MCF 10A (cell line): ENCODE measurements at regions not wholly inside any gene's neighbourhood (a gene's known extent, or its start where the extent isn't known, plus 50 kb on each side); places are given as distances from the start of the nearest gene placed in this dataset.

Source experiments
- BruUV-seq: library from RNA; stranded (reverse); fragments of 400-500 nt; replicated peaks from 2 replicates; lab custom pipeline; 2021; lab: Mats Ljungman, UMichigan
- CTCF ChIA-PET: fragments of 300-600 bp; sonication (Branson Sonifier 250); formaldehyde crosslinking; extraction: SDS; loops from one replicate; lab custom pipeline; 2021; ENCODE audit warnings: antibody characterized with exemption, inconsistent platforms; lab: Yijun Ruan, JAX
- POLR2A ChIA-PET: fragments of 300-600, 350-650 bp; sonication (Branson Sonifier 250); formaldehyde crosslinking; extraction: SDS; loops from one replicate; lab custom pipeline; 2020; ENCODE audit warnings: antibody characterized with exemption, inconsistent platforms; lab: Yijun Ruan, JAX
- DNase-seq: peaks from one replicate; pipeline ENCODE4 v3.0.0-alpha.2; 2018; ENCODE audit not compliant: unreplicated experiment
- H3K27ac Mint-ChIP-seq: one replicate; pipeline ENCODE4 v1.8.0; 2022; ENCODE audit warnings: mild to moderate bottlenecking, low read depth, mixed read lengths; ENCODE audit not compliant: unreplicated experiment
- H3K27me3 Mint-ChIP-seq: one replicate; pipeline ENCODE4 v1.8.0; 2022; ENCODE audit warnings: mixed read lengths; ENCODE audit not compliant: insufficient read depth, unreplicated experiment
- H3K36me3 Mint-ChIP-seq: one replicate; pipeline ENCODE4 v1.8.0; 2022; ENCODE audit warnings: mild to moderate bottlenecking, moderate library complexity, mixed read lengths; ENCODE audit not compliant: insufficient read depth, unreplicated experiment
- H3K4me1 Mint-ChIP-seq: one replicate; pipeline ENCODE4 v1.8.0; 2022; ENCODE audit warnings: mixed read lengths; ENCODE audit not compliant: insufficient read depth, unreplicated experiment
- H3K4me3 Mint-ChIP-seq: one replicate; pipeline ENCODE4 v1.8.0; 2022; ENCODE audit warnings: mild to moderate bottlenecking, moderate library complexity, mixed read lengths; ENCODE audit not compliant: unreplicated experiment
- H3K9me3 Mint-ChIP-seq: one replicate; pipeline ENCODE4 v1.8.0; 2022; ENCODE audit warnings: mixed read lengths; ENCODE audit not compliant: unreplicated experiment
- intact Hi-C: fragments of 100-400 bp; cut with micrococcal nuclease; formaldehyde crosslinking; loops from 2 replicates; pipeline ENCODE4 v1.14.1; 2022
- TF ChIP-seq, protein P1 (sequence below): fragments of 200-600 bp; IDR thresholded peaks from one replicate; pipeline ENCODE4 v1.8.0; 2022; ENCODE audit warnings: antibody characterized with exemption, mild to moderate bottlenecking; ENCODE audit not compliant: unreplicated experiment

DNA sequence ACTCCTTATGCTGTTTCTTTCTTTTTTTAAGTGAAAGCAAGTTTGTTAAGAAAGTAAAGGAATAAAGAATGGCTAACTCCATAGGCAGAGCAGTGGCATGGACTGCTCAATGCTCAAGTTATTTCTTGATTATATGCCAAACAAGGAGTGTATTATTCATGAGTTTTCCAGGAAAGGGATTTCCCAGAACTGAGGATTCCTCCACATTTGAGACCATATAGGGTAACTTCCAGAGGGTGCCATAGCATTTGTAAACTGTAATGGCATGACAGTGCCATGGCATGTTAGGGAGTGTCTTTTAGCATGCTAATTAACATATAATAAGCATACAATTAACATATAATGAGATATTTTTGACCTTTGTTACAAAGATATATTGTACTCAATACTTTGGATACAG, 1034.5 kb upstream of the PHF14 start:
- TF ChIP-seq, protein P1, sequence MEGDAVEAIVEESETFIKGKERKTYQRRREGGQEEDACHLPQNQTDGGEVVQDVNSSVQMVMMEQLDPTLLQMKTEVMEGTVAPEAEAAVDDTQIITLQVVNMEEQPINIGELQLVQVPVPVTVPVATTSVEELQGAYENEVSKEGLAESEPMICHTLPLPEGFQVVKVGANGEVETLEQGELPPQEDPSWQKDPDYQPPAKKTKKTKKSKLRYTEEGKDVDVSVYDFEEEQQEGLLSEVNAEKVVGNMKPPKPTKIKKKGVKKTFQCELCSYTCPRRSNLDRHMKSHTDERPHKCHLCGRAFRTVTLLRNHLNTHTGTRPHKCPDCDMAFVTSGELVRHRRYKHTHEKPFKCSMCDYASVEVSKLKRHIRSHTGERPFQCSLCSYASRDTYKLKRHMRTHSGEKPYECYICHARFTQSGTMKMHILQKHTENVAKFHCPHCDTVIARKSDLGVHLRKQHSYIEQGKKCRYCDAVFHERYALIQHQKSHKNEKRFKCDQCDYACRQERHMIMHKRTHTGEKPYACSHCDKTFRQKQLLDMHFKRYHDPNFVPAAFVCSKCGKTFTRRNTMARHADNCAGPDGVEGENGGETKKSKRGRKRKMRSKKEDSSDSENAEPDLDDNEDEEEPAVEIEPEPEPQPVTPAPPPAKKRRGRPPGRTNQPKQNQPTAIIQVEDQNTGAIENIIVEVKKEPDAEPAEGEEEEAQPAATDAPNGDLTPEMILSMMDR = no peak
- BruUV-seq = no TSS peak

DNA sequence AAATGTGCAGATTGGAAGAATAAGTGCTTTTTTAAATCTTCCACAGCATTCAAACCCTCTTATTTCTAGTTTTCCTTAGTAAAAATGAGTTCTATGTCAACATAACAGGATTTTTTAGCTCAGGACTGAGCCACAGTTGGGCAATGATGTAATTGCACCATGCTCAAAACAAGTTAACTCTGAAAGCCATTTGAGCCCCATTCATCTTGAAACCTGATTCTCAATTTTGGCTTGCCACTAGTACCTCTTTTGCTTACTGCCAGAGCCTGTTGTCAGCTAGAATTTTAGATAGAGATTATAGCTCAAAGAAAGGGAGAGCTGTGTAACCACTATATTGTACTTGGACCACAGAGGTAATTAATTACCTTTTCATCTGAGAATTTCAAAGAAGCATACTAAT, 1028.5 kb upstream of the PHF14 start:
- intact Hi-C loops = no loop called here
- CTCF ChIA-PET = interaction anchor here (1.0 kb wide), 1 partner anchor 9 kb away, joined by 3 read pairs; no protein-coding TSS in a partner anchor

More for the DNA sequence above, 1034.5 kb upstream of the PHF14 start:
- intact Hi-C loops = no loop called here
- Mint-ChIP-seq H3K9me3 (no peaks in the 10 kb centered on the region), H3K27ac (no peak overlapping the region), H3K4me3 (no peak overlapping the region), H3K36me3 (no peaks in the 10 kb centered on the region), H3K4me1 (no peaks in the 10 kb centered on the region), H3K27me3 (peaks cover 27% of the 10 kb centered on the region)
- no peak for DNase-seq
- POLR2A ChIA-PET = no interaction called here
- CTCF ChIA-PET = no interaction called here

DNA sequence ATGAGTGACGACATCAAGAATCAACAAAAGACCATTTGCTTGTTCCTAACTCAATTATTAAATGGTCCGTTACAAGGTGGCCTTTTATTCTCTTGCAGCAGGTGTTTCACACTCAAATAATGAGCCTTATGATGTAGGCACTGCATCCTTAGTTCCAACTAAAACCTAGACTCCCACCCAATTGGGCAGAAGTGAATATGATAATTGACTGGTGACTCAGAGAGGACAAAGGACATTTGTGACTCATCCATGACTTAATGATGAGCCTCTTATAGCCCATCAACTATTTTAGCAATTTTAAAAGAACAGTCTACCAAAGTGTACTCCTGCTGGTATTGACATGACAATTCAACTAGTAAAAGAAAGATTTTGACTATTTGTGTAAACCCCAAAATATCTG, 1027.8 kb upstream of the PHF14 start:
- H3K36me3 Mint-ChIP-seq = no peaks in the 10 kb centered on the region
- H3K4me1 Mint-ChIP-seq = no peaks in the 10 kb centered on the region
- H3K27ac Mint-ChIP-seq = no peak overlapping the region
- intact Hi-C loops = no loop called here
- BruUV-seq = no TSS peak
- TF ChIP-seq, protein P1 = no peak
- peaks cover 41% of the 10 kb centered on the region for H3K27me3 Mint-ChIP-seq
- POLR2A ChIA-PET = no interaction called here
- H3K4me3 Mint-ChIP-seq = no peak overlapping the region
- no peak for DNase-seq
- CTCF ChIA-PET = no interaction called here
- no peaks in the 10 kb centered on the region for H3K9me3 Mint-ChIP-seq

More for the DNA sequence above, 1028.5 kb upstream of the PHF14 start:
- BruUV-seq = no TSS peak
- Mint-ChIP-seq H3K27ac (no peak overlapping the region), H3K4me3 (no peak overlapping the region), H3K36me3 (no peaks in the 10 kb centered on the region), H3K9me3 (no peaks in the 10 kb centered on the region), H3K27me3 (peaks cover 38% of the 10 kb centered on the region), H3K4me1 (no peaks in the 10 kb centered on the region)
- DNase-seq = no peak
- TF ChIP-seq, protein P1 = no peak
- POLR2A ChIA-PET = no interaction called here

DNA sequence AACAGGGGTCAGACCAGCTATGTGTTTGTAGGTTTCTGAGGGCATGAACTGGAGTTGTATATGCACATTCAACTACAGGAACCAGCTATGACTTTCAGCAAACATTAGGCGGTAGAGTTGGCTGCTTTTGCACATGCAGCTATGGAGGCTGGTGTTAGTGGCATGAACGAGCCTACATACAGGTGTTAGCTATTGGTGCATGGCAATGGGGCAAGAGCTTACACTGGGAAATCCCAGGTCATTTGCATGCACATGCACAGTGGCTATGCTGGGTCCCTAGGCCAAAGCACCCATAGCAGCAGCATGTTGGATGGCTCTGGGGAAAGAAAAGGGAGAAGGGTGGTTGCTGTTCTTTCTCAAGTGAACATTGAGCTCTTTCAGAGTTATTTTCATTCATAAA, 1018.5 kb upstream of the PHF14 start:
- Mint-ChIP-seq H3K27ac (no peak overlapping the region), H3K36me3 (no peaks in the 10 kb centered on the region), H3K4me3 (no peak overlapping the region), H3K27me3 (peaks cover 90% of the 10 kb centered on the region), H3K4me1 (no peaks in the 10 kb centered on the region), H3K9me3 (peaks cover 7% of the 10 kb centered on the region)
- intact Hi-C loops = no loop called here
- BruUV-seq = no TSS peak
- CTCF ChIA-PET = interaction anchor here (0.6 to 1.2 kb wide), 3 partner anchors 10 to 72 kb away, joined by 3 read pairs; no protein-coding TSS in a partner anchor
- no peak for DNase-seq
- POLR2A ChIA-PET = no interaction called here
- TF ChIP-seq, protein P1 = no peak
